KMS-11 (cell line): ENCODE measurements at regions not wholly inside any gene's neighbourhood (a gene's known extent, or its start where the extent isn't known, plus 50 kb on each side); places are given as distances from the start of the nearest gene placed in this dataset.

Experiments
- H2AFZ ChIP-seq: fragments of 200-600 bp; sonication (generic); 2 replicates; pipeline ENCODE4 v1.6.1; 2016; ENCODE audit warnings: antibody characterized with exemption, mixed run types, low read depth
- H3K27ac ChIP-seq: fragments of 200-600 bp; sonication (generic); 2 replicates; pipeline ENCODE4 v1.6.1; 2016; ENCODE audit warnings: mild to moderate bottlenecking, mixed run types
- H3K27me3 ChIP-seq: fragments of 200-600 bp; sonication (generic); 2 replicates; pipeline ENCODE4 v1.6.1; 2017; ENCODE audit warnings: mild to moderate bottlenecking, low read depth, mixed run types, moderate library complexity; ENCODE audit not compliant: insufficient read depth
- H3K36me3 ChIP-seq: fragments of 200-600 bp; sonication (generic); 2 replicates; pipeline ENCODE4 v1.6.1; 2017; ENCODE audit warnings: mild to moderate bottlenecking, mixed run types; ENCODE audit not compliant: insufficient read depth
- H3K4me1 ChIP-seq: fragments of 200-600 bp; sonication (generic); 2 replicates; pipeline ENCODE4 v1.6.1; 2016; ENCODE audit warnings: mild to moderate bottlenecking, low read depth, mixed run types; ENCODE audit not compliant: poor library complexity, severe bottlenecking
- H3K4me2 ChIP-seq: fragments of 200-600 bp; sonication (generic); 2 replicates; pipeline ENCODE4 v1.7.0; 2016; ENCODE audit warnings: mild to moderate bottlenecking, mixed run types
- H3K4me3 ChIP-seq: fragments of 200-600 bp; sonication (generic); IDR thresholded peaks from 2 replicates; pipeline ENCODE4 v1.6.1; 2017; ENCODE audit warnings: low read depth, low read length, mixed read lengths; ENCODE audit not compliant: insufficient read depth
- H3K79me2 ChIP-seq: fragments of 200-600 bp; sonication (generic); 2 replicates; pipeline ENCODE4 v1.6.1; 2016; ENCODE audit warnings: low read depth, mixed run types; ENCODE audit not compliant: insufficient read depth
- H3K9ac ChIP-seq: fragments of 200-600 bp; sonication (generic); 2 replicates; pipeline ENCODE4 v1.6.1; 2016; ENCODE audit warnings: mild to moderate bottlenecking, mixed run types
- H4K20me1 ChIP-seq: fragments of 200-600 bp; sonication (generic); 2 replicates; pipeline ENCODE4 v1.6.1; 2016; ENCODE audit warnings: mild to moderate bottlenecking, mixed run types; ENCODE audit not compliant: insufficient read depth
- TF ChIP-seq, protein P1 (sequence below): fragments of 200-600 bp; sonication (generic); conservative IDR thresholded peaks from 2 replicates; pipeline ENCODE4 v1.6.1; 2017; ENCODE audit warnings: low read depth, mild to moderate bottlenecking, antibody characterized with exemption, low read length, moderate library complexity, mixed read lengths

DNA sequence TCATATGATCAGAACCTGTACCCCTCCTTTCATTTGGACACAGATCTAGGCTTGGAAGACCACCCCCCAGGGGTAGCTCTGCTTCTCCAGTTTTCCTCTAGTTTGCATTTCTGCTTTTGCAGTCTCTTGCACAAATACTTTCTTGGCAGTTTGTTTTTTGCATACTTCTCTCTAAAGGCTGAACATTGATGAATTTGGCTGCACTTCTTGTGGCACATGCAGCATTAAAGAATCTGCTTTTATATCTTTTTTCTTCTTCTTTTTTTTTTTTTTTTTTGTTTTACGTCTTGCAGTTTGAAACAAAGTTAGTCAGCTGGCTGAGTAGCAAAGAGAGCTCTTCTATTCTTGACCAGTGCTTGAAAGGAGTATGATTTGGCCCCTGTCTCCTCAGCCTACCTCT lies 273.0 kb downstream of the GLUD2 start:
- Histone ChIP-seq H3K27ac (no peak overlapping the region), H2AFZ (no peak overlapping the region), H3K79me2 (no peaks in the 10 kb centered on the region), H3K4me1 (no peaks in the 10 kb centered on the region), H3K9ac (no peak overlapping the region), H4K20me1 (no peaks in the 10 kb centered on the region), H3K4me2 (no peak overlapping the region), H3K4me3 (no peak overlapping the region), H3K36me3 (no peaks in the 10 kb centered on the region), H3K27me3 (no peaks in the 10 kb centered on the region)
- TF ChIP-seq, protein P1, sequence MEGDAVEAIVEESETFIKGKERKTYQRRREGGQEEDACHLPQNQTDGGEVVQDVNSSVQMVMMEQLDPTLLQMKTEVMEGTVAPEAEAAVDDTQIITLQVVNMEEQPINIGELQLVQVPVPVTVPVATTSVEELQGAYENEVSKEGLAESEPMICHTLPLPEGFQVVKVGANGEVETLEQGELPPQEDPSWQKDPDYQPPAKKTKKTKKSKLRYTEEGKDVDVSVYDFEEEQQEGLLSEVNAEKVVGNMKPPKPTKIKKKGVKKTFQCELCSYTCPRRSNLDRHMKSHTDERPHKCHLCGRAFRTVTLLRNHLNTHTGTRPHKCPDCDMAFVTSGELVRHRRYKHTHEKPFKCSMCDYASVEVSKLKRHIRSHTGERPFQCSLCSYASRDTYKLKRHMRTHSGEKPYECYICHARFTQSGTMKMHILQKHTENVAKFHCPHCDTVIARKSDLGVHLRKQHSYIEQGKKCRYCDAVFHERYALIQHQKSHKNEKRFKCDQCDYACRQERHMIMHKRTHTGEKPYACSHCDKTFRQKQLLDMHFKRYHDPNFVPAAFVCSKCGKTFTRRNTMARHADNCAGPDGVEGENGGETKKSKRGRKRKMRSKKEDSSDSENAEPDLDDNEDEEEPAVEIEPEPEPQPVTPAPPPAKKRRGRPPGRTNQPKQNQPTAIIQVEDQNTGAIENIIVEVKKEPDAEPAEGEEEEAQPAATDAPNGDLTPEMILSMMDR: no peak

DNA sequence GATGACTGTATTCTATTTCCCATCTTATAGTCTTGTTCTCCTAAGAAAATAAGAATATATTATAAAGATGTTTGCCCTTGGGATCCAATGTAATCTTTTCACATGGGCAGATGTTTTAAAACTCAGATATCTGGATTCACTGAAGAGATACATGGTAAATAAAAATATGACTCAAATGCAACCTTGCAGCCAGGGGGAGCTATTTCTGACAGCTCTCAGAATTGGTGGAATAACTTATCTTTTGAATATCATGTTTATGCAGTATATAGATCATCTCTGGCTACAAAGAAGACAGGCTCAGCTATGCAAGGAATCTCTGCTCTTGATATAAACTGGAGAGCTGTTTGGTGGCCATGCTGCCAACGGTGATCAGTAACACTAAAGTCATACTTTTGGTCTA lies 274.7 kb downstream of the GLUD2 start:
- TF ChIP-seq, protein P1: no peak
- Histone ChIP-seq H3K4me3 (no peak overlapping the region), H3K4me1 (no peaks in the 10 kb centered on the region), H3K9ac (no peak overlapping the region), H2AFZ (no peak overlapping the region), H4K20me1 (no peaks in the 10 kb centered on the region), H3K79me2 (no peaks in the 10 kb centered on the region), H3K36me3 (no peaks in the 10 kb centered on the region), H3K27me3 (no peaks in the 10 kb centered on the region), H3K27ac (no peak overlapping the region), H3K4me2 (no peak overlapping the region)

DNA sequence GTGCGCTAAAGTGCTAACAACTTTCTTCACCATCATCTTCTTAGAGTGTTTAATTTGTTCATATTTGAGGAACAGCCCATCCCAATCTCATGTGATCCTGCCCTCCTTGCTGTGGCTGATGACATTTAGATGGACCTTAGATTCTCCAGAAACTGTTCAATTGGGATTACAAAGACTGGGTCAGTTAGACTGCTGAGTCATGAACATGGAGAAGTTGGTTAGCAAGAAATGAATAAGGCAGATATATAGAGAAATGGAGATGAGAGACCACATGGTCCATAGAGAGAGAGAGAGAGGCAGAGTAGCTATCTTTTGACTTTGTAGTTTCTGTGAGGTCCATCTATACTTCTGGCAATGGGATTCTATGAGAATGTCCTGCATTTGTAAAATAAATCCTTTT lies 275.9 kb downstream of the GLUD2 start:
- no peak overlapping the region for H3K4me3 ChIP-seq
- H3K36me3 ChIP-seq: no peaks in the 10 kb centered on the region
- no peak overlapping the region for H3K9ac ChIP-seq
- TF ChIP-seq, protein P1: no peak
- H3K4me1 ChIP-seq: no peaks in the 10 kb centered on the region
- no peaks in the 10 kb centered on the region for H4K20me1 ChIP-seq
- no peak overlapping the region for H3K4me2 ChIP-seq
- no peaks in the 10 kb centered on the region for H3K27me3 ChIP-seq
- H3K27ac ChIP-seq: no peak overlapping the region
- H2AFZ ChIP-seq: no peak overlapping the region
- no peaks in the 10 kb centered on the region for H3K79me2 ChIP-seq

DNA sequence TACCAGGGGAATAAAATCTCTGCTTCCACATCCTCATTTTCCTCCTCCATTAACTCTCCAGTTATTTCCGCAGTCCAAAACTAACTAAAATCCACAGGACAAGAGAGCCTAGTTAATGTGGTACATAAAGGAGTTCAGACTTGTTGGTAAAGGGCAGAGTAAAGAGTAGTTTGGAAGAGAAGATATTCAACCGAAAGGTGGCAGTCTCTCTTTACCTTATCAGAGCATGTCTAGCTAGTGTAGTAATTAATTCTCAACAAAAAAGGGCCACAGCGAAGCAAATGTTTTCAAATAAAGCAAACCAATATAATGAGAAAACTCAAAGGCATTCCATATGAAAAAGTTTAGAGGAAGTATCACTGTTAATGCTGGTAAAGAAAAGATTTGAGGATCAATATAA lies 286.5 kb downstream of the GLUD2 start:
- no peak overlapping the region for H3K27ac ChIP-seq
- no peaks in the 10 kb centered on the region for H4K20me1 ChIP-seq
- no peak overlapping the region for H3K4me3 ChIP-seq
- H3K27me3 ChIP-seq: no peaks in the 10 kb centered on the region
- no peak overlapping the region for H3K9ac ChIP-seq
- H3K4me1 ChIP-seq: no peaks in the 10 kb centered on the region
- H3K4me2 ChIP-seq: no peak overlapping the region
- no peaks in the 10 kb centered on the region for H3K36me3 ChIP-seq
- no peak overlapping the region for H2AFZ ChIP-seq
- TF ChIP-seq, protein P1: no peak
- no peaks in the 10 kb centered on the region for H3K79me2 ChIP-seq
